ENCODE measurements at regions not wholly inside any gene's neighbourhood (a gene's known extent, or its start where the extent isn't known, plus 50 kb on each side); places are given as distances from the start of the nearest gene placed in this dataset.

- no peak overlapping the region for H3K4me3 ChIP-seq (ENCODE audit: control insufficient read depth, low read depth, low read length)
- no peak for DNase-seq (ENCODE audit: low read depth)
- TF ChIP-seq, protein P1, sequence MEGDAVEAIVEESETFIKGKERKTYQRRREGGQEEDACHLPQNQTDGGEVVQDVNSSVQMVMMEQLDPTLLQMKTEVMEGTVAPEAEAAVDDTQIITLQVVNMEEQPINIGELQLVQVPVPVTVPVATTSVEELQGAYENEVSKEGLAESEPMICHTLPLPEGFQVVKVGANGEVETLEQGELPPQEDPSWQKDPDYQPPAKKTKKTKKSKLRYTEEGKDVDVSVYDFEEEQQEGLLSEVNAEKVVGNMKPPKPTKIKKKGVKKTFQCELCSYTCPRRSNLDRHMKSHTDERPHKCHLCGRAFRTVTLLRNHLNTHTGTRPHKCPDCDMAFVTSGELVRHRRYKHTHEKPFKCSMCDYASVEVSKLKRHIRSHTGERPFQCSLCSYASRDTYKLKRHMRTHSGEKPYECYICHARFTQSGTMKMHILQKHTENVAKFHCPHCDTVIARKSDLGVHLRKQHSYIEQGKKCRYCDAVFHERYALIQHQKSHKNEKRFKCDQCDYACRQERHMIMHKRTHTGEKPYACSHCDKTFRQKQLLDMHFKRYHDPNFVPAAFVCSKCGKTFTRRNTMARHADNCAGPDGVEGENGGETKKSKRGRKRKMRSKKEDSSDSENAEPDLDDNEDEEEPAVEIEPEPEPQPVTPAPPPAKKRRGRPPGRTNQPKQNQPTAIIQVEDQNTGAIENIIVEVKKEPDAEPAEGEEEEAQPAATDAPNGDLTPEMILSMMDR (IDR thresholded peaks at IDR 0.05; ENCODE audit: control insufficient read depth, insufficient read depth, low read depth, low read length, missing control alignments), result no peak
Observed at GRCh38 chr5:51829230-51829629, 446.0 kb downstream of the ISL1 start.

GRCh38 chr5:51829691-51830090, 446.4 kb downstream of the ISL1 start:
- H3K4me3 ChIP-seq (ENCODE audit: control insufficient read depth, low read depth, low read length), result no peak overlapping the region
- no peak for DNase-seq (ENCODE audit: low read depth)
- TF ChIP-seq, protein P1 (IDR thresholded peaks at IDR 0.05; ENCODE audit: control insufficient read depth, insufficient read depth, low read depth, low read length, missing control alignments), result no peak

GRCh38 chr5:51832934-51833470, 449.8 kb downstream of the ISL1 start:
- TF ChIP-seq, protein P1 (IDR thresholded peaks at IDR 0.05; ENCODE audit: control insufficient read depth, insufficient read depth, low read depth, low read length, missing control alignments), result no peak
- no peak for DNase-seq (ENCODE audit: low read depth)
- no peak overlapping the region for H3K4me3 ChIP-seq (ENCODE audit: control insufficient read depth, low read depth, low read length)

GRCh38 chr5:51838459-51838858, 455.2 kb downstream of the ISL1 start:
- no peak overlapping the region for H3K4me3 ChIP-seq (ENCODE audit: control insufficient read depth, low read depth, low read length)
- no peak for DNase-seq (ENCODE audit: low read depth)
- TF ChIP-seq, protein P1 (IDR thresholded peaks at IDR 0.05; ENCODE audit: control insufficient read depth, insufficient read depth, low read depth, low read length, missing control alignments), result no peak

DNA sequence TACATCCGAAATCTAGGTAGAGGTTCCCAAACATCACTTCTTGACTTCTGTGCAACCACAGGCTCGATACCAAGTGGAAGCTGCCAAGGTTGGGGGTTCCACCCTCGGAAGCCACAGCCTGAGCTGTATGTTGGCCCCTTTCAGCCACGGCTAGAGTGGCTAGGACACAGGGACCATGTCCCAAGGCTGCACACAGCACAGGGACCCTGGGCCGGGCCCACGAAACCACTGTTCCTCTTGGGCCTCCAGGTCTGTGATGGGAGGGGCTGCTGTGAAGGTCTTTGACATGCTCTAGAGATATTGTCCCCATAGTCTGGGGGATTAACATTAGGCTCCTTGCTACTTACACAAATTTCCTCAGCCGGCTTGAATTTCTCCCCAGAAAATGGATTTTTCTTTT, 460.6 kb downstream of the ISL1 start:
- H3K4me3 ChIP-seq (ENCODE audit: control insufficient read depth, low read depth, low read length), result no peak overlapping the region
- DNase-seq (ENCODE audit: low read depth), result no peak
- TF ChIP-seq, protein P1 (IDR thresholded peaks at IDR 0.05; ENCODE audit: control insufficient read depth, insufficient read depth, low read depth, low read length, missing control alignments), result no peak

- H3K4me3 ChIP-seq (ENCODE audit: control insufficient read depth, low read depth, low read length), result no peak overlapping the region
- TF ChIP-seq, protein P1 (IDR thresholded peaks at IDR 0.05; ENCODE audit: control insufficient read depth, insufficient read depth, low read depth, low read length, missing control alignments), result no peak
- DNase-seq (ENCODE audit: low read depth), result no peak
Observed at GRCh38 chr5:51846015-51846414, 462.8 kb downstream of the ISL1 start.

DNA sequence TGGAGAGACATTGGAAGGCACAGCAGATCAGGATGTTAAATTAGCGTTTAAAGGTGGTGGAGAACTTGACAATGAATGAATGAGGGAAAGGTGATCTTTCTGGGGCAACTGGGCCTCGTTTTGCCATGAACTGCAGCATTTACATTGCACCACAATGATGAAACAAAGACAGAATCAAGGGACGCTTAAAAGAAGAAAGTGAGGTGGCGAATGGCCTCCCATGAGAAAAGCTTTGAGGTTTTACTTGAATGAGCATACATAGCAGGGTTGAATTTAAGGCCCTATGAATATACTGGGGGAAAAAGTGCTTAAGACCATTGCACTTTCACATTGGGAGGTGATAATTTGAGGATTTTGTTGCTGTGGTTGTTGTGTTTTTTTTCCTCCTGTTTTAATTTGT, 476.4 kb downstream of the ISL1 start:
- DNase-seq (ENCODE audit: low read depth), result no peak
- TF ChIP-seq, protein P1 (IDR thresholded peaks at IDR 0.05; ENCODE audit: control insufficient read depth, insufficient read depth, low read depth, low read length, missing control alignments), result no peak

More for the DNA sequence above, 476.4 kb downstream of the ISL1 start:
- H3K4me3 ChIP-seq (ENCODE audit: control insufficient read depth, low read depth, low read length), result no peak overlapping the region
